ENCODE measurements at regions not wholly inside any gene's neighbourhood (a gene's known extent, or its start where the extent isn't known, plus 50 kb on each side); places are given as distances from the start of the nearest gene placed in this dataset.

DNA sequence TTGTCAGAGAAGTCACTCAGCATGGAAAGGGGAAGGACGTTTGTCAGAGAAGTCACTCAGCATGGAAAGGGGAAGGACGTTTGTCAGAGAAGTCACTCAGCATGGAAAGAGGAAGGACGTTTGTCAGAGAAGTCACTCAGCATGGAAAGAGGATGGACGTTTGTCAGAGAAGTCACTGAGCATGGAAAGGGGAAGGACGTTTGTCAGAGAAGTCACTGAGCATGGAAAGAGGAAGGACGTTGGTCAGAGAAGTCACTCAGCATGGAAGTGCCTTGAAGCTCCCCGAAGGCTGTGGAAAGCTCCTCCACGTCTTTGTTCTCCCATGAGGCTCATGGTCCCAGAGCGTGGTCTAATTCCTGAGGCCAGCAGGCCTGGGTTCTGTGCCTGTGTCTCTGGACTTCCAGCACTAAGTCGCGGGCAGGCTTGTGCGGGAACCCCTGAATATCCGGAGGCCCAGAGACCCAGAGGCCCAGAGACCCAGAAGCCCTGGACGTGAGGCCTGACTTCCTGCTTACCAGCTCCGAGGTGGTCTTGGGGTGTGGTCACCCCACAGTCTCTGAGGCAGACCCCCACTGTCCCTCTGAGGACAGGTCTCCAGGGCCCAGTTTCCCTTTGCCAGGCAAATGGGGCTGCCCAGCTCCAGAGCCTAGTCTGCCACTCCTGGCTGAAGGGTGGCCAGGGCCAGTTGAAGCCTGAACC is 70.4 kb upstream of the TWIST2 start:
- peak; percentile 9 for DNase-seq (ENCODE audit: low read depth)
- TF ChIP-seq, protein P1, sequence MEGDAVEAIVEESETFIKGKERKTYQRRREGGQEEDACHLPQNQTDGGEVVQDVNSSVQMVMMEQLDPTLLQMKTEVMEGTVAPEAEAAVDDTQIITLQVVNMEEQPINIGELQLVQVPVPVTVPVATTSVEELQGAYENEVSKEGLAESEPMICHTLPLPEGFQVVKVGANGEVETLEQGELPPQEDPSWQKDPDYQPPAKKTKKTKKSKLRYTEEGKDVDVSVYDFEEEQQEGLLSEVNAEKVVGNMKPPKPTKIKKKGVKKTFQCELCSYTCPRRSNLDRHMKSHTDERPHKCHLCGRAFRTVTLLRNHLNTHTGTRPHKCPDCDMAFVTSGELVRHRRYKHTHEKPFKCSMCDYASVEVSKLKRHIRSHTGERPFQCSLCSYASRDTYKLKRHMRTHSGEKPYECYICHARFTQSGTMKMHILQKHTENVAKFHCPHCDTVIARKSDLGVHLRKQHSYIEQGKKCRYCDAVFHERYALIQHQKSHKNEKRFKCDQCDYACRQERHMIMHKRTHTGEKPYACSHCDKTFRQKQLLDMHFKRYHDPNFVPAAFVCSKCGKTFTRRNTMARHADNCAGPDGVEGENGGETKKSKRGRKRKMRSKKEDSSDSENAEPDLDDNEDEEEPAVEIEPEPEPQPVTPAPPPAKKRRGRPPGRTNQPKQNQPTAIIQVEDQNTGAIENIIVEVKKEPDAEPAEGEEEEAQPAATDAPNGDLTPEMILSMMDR (IDR thresholded peaks at IDR 0.05; ENCODE audit: insufficient read depth, low read depth, low read length, missing control alignments) = no peak
- no peak overlapping the region for H3K4me3 ChIP-seq (ENCODE audit: low read depth, low read length)

DNA sequence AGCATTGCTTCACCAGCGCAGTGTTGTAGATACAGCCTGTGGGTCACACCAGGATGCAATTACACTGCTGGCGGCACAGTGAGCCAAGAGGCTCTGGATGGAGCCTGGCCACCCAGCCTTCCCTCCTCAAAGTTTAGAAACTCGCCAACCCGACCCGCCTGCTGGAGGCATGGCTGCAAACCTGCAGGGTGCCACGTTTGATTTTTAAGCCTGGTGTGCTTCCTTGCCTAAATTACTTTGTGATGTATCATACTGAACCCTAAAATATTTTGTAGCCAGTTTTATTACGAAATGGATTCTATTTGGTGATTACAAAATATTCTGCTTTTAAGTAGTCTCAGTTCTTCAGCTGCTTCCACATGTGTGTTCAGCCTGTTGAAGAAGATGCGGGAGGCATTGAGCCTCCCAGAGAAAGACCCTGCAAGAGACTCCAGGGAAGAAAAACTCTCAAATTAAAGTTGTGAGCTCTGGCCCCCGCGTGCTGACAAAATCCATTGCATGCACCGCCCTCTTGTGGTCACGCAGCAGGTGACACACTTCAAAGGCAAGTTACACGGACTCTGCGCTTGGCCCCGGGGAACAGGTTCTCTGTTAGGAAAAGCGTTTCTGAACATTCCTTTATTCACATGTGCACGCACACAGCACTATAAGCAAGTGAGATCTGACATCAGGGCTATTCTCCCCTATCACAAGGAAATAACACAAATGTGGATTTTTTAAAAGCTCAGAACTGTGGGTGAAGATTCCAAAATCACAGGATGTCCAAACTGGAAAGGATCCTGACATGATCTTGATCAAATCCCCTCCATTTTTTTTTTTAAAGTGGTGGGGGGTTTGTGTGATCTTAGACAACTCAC is 63.0 kb upstream of the TWIST2 start:
- H3K4me3 ChIP-seq (ENCODE audit: low read depth, low read length) = no peak overlapping the region
- TF ChIP-seq, protein P1 (IDR thresholded peaks at IDR 0.05; ENCODE audit: insufficient read depth, low read depth, low read length, missing control alignments) = peak; percentile 90
- peak; percentile 63 for DNase-seq (ENCODE audit: low read depth)

DNA sequence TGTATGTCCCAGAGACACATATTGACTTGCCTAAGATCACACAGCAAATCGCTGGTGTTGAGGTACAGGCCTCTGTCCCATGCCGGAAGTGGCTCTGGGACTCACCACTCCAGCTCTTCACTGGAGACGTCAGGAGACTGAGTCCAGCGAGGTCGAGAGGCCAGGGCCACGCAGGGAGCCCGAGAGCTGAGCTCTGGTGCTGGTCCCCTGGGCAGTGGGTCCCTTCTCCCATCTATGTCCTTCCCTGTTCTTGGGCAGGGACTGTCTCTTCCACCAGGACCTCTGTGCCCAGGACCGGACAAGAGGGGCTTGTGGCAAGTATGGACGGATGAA is 62.4 kb upstream of the TWIST2 start:
- TF ChIP-seq, protein P1 (IDR thresholded peaks at IDR 0.05; ENCODE audit: insufficient read depth, low read depth, low read length, missing control alignments) = no peak
- DNase-seq (ENCODE audit: low read depth) = no peak
- H3K4me3 ChIP-seq (ENCODE audit: low read depth, low read length) = no peak overlapping the region

DNA sequence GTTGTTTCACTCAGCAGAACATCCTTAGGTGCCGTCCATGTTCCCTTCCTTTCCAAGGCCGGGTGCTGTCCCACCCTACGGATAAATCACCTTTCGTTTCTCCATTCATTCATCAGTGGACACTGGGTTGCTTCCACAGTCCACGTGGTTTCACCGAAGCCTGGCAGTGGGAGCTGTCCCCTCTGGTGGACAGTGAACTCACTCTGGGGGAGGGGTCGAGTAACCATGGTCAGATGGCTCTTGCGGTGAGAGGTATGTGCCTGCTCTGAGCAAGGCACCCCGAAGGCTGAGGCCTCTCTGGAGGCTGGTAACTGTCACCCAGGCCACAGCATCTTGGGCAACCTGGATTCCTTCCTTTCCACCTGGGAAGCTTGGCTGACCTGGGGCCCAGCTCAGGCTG is 61.5 kb upstream of the TWIST2 start:
- DNase-seq (ENCODE audit: low read depth) = no peak
- TF ChIP-seq, protein P1 (IDR thresholded peaks at IDR 0.05; ENCODE audit: insufficient read depth, low read depth, low read length, missing control alignments) = no peak
- no peak overlapping the region for H3K4me3 ChIP-seq (ENCODE audit: low read depth, low read length)

DNA sequence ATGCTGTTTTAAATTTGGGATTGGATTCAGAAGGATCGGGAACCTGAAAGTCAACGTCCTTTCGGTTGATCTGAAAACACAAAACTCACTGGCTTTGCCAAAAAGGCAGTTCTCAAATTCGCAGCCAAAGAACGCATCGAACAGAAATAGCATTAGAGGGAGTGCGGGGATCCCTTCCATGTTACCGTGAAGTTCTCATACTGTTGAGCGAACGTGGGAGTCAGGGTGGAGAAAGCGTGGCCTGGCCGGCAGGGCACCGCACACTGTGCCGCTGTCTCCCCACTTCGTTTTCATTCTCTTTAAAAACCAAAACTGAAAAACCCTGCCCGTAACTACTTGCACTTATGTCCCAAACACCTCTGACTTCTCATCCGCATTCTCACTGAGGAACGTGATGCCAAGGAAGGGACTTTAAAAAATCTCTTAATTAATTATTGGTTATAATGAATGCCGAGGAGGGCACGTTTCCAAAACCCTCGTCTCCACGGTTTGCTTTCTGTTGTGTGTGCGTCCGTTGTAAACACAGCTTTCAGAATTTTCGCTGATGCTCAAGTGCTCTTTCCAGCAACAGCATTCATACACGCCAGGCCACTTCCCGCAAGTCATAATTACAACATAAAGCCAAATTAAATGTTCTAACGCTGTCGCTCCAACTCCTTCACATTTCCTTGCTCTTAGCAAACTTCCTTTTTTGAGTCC is 60.9 kb upstream of the TWIST2 start:
- TF ChIP-seq, protein P1 (IDR thresholded peaks at IDR 0.05; ENCODE audit: insufficient read depth, low read depth, low read length, missing control alignments) = no peak
- H3K4me3 ChIP-seq (ENCODE audit: low read depth, low read length) = no peak overlapping the region
- no peak for DNase-seq (ENCODE audit: low read depth)

DNA sequence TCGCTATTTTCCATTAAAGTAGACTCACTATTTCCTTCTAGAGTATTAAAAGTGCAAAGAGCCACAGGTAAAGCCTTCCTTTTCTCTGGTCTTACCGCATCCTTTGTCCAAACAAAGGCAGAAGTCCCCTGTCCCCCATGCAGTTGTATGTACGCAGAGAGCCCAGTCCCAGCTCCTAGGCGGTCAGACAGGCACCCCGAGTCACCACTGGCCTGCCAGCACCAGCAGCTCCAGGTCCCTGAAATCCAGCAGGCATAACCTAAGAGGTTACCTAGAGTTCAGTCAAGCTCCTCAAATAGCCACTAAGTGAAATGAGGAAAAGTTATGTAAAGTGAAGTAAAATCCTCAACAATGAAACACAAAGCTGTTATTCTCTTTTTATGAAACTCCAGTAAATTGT is 60.4 kb upstream of the TWIST2 start:
- H3K4me3 ChIP-seq (ENCODE audit: low read depth, low read length) = no peak overlapping the region
- TF ChIP-seq, protein P1 (IDR thresholded peaks at IDR 0.05; ENCODE audit: insufficient read depth, low read depth, low read length, missing control alignments) = no peak
- no peak for DNase-seq (ENCODE audit: low read depth)
